HG03460 (cell line): ENCODE measurements at regions not wholly inside any gene's neighbourhood (a gene's known extent, or its start where the extent isn't known, plus 50 kb on each side); places are given as distances from the start of the nearest gene placed in this dataset.

Experiments used
- ATAC-seq: cut with Tn5 transposase; IDR thresholded peaks from one replicate; pipeline ENCODE4 v1.9.1; 2021; ENCODE audit not compliant: unreplicated experiment

DNA sequence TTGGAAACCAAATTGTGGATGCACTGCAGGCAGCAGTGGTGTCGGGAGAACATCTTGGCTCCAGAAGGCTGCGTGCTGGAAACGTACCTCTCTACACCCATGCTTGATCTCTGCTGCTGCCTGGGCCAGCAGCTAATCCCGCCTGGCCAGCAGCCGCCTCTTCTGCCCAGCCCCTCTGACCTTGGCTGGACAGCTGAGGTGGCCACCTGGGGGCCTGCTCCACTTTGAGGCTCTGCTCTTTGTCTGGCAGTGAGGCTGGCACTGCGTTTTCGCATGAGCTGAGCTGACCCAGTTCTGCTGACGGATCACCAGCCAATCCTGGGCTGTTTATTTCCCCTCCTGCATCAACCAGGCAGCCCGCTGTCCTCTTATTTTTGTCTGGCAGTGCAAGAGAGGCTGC, 154.9 kb downstream of the TENT4A start:
- ATAC-seq = no peak

DNA sequence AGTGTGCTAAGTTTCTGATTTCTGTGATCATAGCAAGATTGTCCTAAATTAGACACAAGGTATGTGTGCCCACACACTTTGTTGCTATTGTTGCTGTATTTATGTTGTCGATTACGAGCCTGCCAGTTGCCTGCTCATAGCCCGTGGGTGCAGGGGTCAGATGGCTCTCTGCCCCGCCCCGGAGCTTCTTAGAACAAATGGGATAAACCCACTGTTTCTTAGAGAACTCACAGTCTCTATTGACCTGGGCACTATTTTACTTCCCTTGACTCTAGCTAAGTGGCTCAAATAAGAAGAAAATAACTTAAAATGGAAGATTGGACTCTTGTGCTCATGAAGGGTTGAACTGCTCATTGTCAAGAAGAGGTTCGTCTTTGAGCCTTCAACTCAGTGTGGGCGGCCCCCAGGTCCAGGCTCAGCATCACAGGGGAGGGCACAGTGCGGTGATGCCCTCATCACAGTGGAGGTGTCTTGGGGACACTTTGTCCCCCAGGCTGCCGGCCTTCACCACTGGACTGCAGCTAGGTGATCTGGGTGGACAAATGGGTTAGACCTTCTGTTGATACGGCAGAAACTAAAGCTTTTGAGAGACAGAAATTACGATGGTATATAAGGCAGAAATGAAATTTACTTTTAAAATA, 155.5 kb downstream of the TENT4A start:
- no peak for ATAC-seq

DNA sequence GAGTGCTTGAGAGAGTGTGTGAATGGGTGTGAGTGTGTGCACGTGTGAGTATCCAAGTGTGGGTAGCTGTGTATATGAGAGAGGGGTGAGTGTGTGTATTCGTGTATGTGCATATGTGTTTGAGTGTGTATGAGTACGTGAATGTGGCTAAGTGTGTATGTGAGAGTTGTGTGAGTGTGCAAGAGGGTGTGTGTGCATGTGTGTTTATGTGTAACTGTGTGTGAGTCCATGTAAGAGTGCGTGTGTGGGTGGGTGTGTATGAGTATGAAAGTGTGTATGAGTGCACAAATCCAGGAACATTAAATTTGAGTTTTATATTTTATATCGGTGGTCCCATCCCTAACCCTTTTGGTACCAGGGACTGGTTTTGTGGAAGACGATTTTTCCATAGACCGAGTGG, 156.4 kb downstream of the TENT4A start:
- ATAC-seq = no peak

DNA sequence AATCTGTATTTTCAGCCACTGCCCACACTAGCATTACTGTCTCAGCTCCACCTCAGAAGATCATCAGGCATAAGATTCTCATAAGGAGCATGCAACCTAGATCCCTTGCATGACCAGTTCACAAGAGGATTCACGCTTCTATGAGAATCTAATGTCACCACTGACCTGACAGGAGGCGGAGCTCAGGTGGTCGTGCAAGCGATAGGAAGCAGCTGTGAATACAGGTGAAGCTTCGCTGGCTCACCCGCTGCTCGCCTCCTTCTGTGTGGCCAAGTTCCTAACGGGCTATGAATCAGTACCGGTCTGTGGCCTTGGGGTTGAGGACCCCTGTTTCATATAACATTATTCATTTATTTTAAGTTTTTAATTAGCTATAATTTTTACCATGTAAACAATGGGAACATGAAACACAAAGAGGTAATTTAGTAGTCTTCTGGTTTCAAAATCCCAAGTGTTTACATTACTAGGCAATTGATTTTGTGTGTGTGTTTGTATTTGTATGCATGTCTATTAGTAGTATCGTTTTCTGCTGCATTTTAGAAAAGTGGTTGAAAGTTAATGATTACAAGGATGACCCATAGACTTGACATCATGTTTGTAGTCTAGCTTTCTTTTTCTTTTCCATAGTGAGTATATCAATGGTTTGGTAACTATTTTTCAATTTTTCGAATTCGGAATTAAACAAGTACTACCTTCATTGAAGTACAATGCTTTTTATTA, 159.4 kb downstream of the TENT4A start:
- ATAC-seq = no peak

DNA sequence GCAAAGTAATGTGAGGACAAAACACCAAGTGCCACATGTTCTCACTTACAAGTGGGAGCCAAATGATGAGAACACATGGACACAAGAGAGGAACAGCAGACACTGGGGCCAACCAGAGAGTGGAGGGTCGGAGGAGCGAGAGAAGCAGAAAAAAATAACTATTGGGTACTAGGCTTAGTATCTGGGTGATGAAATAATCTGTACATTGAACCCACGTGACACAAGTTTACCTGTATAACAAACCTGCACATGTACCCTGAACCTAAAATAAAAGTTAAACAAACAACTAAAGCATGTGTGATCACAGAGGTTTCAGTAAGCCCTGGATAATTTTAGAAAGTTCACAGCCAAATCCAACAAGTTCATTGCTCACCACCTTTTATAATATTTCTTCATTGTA, 160.1 kb downstream of the TENT4A start:
- no peak for ATAC-seq

DNA sequence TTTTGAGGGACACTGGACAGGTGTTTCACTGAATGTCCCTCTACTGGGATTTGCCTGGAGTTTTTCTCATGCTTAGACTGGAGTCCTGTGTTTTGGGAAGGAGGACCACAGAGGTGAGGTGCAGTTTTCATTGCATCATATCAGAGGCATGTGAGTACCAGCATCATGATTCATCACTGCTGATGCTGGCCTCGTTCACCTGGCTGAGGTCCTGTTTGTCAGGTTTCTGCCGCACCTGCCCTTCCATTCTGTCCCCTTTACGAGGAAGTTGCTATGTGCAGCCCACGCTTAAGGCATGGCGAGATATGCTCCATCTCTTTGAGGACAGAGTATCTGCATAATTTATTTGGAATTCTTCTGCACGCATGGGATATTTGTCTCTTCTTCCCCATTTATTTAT, 162.1 kb downstream of the TENT4A start:
- no peak for ATAC-seq

DNA sequence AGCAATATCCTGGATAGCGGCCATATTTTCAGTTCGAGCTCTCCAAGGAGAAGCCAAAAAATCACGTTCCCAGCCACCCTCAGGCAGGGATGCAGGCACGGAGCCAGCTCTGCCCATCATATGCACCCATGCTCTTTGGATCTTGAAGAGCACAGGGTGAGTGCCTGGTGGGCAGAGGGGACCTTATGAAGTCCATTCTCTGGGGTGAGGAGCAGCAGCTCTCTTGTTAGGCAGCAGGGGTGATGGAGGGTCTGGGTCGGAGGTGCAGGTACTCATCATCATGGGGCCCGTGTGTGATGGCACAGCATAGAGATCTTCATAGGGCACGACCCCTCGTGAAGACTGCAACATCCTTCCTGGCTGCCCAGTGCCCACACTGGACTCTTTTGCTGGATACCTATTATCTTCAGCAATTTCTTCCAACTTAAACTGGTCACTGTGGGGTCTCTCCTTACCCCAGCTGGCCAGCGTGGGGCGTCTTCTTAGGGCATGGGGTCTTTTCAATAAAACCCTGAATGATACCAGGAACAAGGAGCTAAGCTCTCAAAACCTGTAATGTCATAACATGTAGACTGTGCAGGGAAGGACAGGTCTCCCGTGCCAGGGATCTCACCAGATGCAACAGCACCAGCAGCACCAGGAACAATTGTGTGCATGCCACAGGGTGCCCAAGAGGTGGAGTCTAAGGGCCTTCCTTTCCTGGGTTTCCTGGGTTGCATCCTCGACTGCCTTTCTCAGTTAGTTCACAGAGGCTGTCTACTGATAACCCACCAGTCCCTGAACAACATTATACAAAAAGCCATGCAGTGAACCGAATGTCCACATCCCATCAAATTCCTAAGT, 165.0 kb downstream of the TENT4A start:
- no peak for ATAC-seq

DNA sequence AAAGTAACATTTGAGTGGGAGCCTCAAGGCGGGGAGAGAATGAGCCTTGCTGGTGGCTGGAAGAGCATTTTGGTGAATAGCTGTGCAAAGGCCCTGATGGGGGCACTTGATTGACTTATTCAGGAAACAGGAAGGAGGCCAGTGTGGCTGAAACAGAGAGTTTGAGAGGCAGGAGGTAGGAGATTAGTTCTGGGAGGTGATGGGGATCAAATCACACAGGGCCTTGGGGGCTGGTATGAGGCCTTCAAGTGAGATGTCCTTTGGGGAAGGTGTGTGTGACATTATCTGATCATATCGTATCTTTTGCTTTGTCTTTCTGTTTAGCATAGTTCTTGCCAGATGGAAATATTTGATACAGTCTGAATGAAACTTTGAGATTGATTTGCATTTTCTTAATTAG, 172.3 kb downstream of the TENT4A start:
- no peak for ATAC-seq

DNA sequence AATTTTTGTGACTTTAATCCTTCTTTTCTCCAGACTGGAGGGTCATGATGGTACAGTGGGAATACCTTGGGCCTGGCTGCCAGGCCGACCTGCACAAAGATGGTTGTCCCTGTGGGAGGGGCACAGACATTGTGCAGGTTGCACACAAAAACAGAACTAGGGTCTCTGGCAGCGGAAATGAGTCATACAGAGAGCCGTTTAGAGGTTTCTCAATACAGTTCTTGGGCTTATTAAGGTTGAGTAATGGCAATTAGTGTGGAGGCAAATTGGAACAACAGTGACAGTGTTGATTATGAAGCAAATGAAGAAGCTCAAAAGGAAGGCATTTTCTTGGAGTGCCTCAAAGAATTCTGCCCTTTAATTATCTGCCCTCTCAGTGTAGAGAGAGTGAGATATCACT, 173.6 kb downstream of the TENT4A start:
- no peak for ATAC-seq

DNA sequence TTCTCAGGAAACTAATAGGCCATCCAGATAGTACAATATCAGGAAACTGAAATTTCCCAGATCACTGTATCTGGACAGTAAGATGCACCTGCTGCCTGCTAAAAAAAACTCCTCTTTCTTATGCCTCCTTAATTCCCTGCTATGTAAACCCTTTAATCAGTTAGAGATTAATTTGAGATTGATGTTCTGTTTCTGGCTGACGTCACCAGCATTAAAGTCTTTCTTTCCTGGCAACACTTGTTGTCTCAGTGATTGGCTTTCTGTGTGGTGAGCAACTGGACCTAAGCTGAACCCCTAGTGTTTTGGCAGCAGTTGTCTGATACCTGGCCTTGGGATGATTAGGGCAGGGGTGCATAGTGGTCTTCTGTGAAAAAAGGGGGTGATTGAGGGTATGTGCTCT, 175.8 kb downstream of the TENT4A start:
- no peak for ATAC-seq

DNA sequence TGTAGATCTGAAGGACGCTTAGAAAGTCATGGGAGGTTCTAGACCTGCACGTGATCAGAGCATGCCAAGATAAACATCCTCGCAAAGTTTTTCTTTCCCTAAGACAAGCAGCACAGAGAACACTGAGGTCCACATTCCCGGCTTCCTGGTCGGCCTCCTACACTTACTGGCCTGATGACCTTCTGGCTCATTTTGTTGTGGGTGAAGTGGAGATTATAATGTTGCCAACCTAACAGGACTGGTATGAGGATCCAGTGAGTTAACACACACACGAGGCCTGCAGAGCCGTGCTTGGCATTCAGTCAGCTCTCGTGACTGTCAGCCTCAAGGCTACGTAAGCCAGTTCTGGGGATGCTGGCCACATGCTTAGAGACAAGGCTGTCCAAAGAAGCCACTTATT, 186.0 kb downstream of the TENT4A start:
- no peak for ATAC-seq

DNA sequence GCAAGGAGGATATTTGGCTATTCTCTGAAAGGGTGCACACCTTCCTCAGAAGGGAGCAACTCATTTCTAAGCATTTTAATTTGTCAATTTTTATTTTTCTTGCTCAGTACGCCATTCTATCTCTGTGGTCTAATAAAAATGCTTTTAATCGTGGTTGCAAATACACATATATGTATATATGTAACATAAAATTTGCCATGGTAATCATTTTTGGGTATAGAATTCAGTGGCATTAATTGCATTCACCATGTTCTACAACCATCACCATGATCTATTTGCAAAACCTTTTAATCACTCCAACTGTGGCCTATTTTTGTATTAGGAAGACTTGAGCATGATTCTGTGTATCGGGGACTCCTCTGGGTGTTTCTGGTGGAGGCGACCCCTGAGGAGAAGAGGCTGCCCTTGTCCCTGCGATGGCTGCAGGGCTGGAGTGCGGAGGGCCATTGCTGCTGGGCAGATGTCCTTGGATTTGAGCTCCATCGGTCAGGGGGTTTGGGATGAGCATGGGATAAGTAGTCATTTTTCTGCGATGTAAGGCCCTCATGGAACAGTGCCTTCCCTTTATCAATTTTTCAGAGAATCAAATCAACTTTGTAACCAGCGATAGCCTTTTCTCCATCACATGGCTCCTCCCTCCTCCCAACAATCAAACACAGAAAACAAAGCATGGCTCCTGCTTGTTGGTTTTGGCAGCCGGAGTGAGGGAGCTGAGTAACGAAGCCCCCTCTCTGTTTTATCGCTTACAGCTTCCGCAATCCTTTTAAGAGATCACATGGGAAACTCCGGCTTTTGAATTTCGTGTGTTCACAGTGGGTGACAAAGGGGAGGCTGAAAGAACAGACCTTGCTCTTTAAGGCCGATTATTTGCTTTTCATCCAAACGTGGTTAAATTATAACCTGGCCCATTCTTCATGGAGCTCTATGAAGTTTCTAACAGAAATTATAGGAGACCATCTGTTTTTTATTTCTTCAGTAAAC, 187.3 kb downstream of the TENT4A start:
- no peak for ATAC-seq

DNA sequence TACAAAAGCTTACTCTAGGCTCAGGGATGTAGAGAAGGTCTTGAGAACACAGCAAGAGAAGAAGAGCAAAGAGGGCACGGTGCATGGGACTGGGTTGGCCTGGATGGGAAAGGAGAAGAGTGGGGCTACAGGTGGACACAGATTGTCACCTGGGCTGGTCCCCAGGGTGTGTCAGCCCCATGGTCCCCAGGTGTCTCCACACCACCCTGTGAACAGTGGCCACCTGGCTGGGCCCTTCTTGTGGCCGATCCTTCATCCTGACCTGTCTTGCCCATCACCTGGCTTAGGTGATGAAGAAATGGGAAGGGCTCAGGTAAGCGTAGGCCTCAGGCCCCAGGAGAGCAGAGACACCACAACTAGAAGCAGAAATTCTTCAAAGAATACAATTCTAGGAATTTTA, 188.9 kb downstream of the TENT4A start:
- ATAC-seq = no peak

DNA sequence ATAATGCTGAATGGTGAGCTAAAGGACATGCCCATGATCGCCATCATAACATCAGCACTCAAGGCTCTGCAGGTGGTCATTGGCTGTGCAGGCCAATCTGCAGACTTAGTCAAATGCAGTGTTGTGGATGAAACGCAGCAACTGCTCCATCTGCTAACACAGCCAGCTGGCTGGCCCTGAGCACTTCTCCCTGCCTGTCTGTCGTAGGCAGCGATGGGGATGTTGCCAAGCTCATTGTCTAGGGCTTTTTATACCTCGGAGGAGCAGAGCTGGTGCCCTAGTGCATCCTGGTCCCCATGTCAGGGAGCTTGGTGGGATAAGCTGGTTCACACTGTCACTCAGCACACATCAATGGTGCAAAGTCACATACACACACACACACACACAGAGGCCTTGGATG, 189.4 kb downstream of the TENT4A start:
- no peak for ATAC-seq

DNA sequence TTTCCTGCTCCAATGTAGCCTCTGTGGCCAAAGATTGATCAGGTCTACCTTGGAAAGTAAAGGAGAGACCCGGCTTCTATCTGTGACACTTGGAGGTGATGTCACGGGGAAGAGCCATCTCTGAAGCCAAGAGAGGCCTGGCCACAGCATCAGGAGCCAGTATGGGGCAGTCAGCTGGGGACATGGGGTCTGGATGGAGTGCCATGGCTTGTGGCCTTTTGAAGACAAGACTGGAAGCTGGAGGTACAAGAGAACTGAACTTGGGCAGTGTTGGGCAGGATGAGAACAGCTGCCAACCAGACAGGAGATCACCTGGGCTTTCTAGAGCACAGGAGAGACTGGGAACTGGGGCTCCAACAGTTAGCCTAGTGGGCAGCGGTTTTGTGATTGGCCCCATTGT, 190.7 kb downstream of the TENT4A start:
- no peak for ATAC-seq

DNA sequence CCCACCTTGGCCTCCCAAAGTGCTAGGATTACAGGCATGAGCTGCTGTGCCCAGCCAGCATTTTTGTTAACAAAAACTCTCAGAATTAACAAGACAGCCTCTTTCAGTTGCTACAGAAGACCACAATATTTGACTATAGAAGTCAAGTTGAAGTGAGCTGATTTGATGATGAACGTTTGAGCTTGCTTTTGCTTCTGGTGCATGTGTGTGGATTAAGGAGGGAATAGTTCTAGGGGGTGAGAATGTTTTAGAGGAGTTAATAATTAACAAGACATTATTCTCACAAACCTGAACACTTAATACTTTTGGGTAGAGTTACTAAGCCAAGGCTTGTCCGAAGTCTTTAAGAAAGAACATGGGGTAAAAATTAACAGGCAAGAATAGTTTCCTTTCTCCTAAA, 191.6 kb downstream of the TENT4A start:
- ATAC-seq = no peak

DNA sequence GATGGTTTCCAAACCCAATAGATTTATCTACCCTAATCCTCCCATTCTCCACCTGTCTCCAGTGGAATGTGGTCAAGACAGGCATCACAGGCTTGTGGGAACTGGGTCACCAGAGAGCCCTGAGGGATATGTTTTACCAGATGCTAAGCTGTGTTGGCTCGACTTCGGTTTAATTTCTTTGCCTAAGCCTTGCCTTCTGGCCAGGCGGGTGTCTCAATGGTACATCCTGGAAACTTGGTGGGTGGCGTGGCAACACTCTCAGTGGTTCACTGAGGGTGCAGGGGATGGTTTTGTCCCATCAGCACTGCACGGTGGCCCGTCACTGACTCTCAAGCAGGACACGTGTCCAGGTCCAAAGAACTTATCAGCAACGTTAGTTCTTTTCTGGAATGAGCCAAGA, 192.2 kb downstream of the TENT4A start:
- no peak for ATAC-seq

DNA sequence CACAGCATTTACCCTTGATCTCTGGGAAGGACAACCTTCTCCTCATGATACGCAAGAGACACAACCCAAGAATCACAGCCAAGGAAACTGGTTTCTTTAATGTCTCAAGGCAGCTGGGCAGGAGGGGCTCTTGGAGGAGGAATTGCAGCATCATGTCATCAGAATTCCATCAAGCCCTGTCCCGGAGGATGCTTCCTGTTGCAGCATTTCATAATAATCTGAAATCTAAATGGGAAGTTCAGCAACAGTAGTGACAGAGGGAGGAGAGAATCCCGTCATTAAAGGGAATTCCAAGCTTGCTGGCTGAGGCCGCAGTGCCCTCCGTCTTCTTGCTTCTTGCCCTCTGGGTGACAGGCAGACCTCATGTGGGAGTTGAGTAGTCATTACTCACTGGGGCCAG, 192.7 kb downstream of the TENT4A start:
- no peak for ATAC-seq

DNA sequence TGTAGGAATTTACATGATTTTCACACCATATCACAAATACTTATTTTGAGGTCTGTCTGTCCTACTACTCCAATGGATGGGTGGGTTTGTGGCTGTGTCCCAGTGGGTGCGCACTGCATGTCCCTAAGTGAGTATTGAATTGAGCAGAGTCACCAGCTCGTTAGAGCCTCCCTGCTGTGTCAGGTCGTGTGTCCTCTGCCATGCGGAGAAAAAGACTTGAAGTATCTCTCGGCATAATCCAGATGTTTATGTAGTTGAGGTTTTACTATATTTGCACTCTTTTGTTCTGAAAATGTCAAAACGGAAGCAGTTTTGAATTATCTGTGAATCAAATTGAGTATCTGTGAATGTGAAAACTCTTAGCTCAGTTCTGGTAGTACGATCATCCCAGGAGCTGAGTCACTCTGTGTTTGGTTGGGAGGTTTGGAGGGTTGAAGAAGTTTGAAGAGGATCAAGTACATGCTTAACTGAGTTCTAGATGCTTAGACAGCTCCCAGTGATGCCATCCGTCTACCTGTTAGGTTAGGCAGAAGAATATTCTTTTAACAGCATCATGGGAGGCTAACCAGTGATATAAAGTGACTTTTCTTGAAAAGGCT, 194.2 kb downstream of the TENT4A start:
- no peak for ATAC-seq

DNA sequence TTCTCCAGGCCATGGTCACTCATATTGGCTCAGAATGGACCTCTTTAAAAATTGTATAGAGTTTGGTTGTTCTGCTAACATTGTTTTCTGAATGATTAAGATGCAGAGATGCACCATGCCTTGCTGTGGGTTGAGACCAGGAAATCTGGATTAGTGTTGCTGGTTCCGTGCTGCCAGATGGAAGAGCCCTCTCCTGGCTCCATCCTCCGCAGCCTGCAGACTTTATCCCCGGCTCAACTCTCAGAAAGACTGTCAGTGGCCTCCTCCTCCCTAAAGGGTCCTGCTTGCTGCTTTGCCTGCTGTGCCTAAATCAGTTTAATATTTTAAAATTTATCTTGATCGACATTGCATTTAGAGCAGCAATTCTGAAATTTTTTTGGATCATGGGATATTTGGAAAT, 196.7 kb downstream of the TENT4A start:
- no peak for ATAC-seq

DNA sequence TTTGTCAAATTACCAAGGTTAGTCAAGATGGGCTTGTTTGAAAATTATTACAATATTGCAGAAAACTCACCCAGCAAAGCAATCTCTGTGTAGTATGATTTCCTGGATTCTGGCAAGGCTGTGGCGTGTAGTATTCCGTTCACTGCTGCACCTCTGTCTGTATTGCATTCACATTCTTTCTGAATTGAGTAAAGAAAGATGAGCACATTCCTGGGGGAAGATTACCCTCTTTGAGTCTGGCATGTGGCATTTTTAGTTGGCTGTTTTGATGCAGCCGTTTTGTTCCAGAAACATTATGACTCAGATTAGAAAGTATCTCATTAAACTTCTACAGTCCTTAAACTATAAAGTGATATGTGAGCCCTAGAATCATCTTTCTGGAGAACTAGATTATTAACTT, 197.7 kb downstream of the TENT4A start:
- no peak for ATAC-seq
